ENCODE measurements at regions not wholly inside any gene's neighbourhood (a gene's known extent, or its start where the extent isn't known, plus 50 kb on each side); places are given as distances from the start of the nearest gene placed in this dataset.

- TF ChIP-seq, protein P1, sequence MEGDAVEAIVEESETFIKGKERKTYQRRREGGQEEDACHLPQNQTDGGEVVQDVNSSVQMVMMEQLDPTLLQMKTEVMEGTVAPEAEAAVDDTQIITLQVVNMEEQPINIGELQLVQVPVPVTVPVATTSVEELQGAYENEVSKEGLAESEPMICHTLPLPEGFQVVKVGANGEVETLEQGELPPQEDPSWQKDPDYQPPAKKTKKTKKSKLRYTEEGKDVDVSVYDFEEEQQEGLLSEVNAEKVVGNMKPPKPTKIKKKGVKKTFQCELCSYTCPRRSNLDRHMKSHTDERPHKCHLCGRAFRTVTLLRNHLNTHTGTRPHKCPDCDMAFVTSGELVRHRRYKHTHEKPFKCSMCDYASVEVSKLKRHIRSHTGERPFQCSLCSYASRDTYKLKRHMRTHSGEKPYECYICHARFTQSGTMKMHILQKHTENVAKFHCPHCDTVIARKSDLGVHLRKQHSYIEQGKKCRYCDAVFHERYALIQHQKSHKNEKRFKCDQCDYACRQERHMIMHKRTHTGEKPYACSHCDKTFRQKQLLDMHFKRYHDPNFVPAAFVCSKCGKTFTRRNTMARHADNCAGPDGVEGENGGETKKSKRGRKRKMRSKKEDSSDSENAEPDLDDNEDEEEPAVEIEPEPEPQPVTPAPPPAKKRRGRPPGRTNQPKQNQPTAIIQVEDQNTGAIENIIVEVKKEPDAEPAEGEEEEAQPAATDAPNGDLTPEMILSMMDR (conservative IDR thresholded peaks at IDR 0.05; ENCODE audit: low read depth, low read length) = no peak
- no peak overlapping the region for H3K4me3 ChIP-seq (ENCODE audit: low read depth, low read length)
- DNase-seq (ENCODE audit: low read depth) = no peak
Observed at GRCh38 chr4:66433706-66434105, 763.4 kb upstream of the EPHA5 start.

- TF ChIP-seq, protein P1 (conservative IDR thresholded peaks at IDR 0.05; ENCODE audit: low read depth, low read length) = no peak
- no peak overlapping the region for H3K4me3 ChIP-seq (ENCODE audit: low read depth, low read length)
- no peak for DNase-seq (ENCODE audit: low read depth)
Observed at GRCh38 chr4:66430856-66431255, 760.6 kb upstream of the EPHA5 start.

DNA sequence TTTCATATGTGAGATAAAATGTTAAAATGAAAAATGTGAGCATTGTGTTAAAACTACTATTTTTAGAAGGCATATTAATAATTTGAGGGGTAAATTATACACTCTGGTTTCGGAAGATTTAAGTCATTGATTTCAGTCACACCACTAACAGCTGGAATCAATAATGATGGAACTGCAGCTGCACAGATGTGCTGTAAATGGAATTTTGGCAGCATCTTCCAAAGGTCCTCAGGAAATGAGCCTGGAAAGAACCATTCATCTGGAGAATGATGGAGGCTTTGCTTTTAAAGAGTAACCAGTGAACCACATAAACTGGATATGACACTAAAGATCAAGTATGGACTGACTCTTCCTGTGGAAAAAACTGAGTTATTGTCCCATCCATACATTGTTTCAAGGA, 759.0 kb upstream of the EPHA5 start:
- no peak for DNase-seq (ENCODE audit: low read depth)
- TF ChIP-seq, protein P1 (conservative IDR thresholded peaks at IDR 0.05; ENCODE audit: low read depth, low read length) = no peak

GRCh38 chr4:66416425-66416824, 746.1 kb upstream of the EPHA5 start:
- TF ChIP-seq, protein P1 (conservative IDR thresholded peaks at IDR 0.05; ENCODE audit: low read depth, low read length) = no peak
- no peak overlapping the region for H3K4me3 ChIP-seq (ENCODE audit: low read depth, low read length)
- DNase-seq (ENCODE audit: low read depth) = no peak

More for the DNA sequence above, 759.0 kb upstream of the EPHA5 start:
- no peak overlapping the region for H3K4me3 ChIP-seq (ENCODE audit: low read depth, low read length)

GRCh38 chr4:66404141-66404540, 733.9 kb upstream of the EPHA5 start:
- TF ChIP-seq, protein P1 (conservative IDR thresholded peaks at IDR 0.05; ENCODE audit: low read depth, low read length) = no peak
- no peak for DNase-seq (ENCODE audit: low read depth)
- no peak overlapping the region for H3K4me3 ChIP-seq (ENCODE audit: low read depth, low read length)

GRCh38 chr4:66376921-66377320, 706.6 kb upstream of the EPHA5 start:
- no peak overlapping the region for H3K4me3 ChIP-seq (ENCODE audit: low read depth, low read length)
- no peak for DNase-seq (ENCODE audit: low read depth)
- TF ChIP-seq, protein P1 (conservative IDR thresholded peaks at IDR 0.05; ENCODE audit: low read depth, low read length) = no peak

GRCh38 chr4:66376396-66376795, 706.1 kb upstream of the EPHA5 start:
- no peak overlapping the region for H3K4me3 ChIP-seq (ENCODE audit: low read depth, low read length)
- TF ChIP-seq, protein P1 (conservative IDR thresholded peaks at IDR 0.05; ENCODE audit: low read depth, low read length) = no peak
- DNase-seq (ENCODE audit: low read depth) = no peak
